ENCODE measurements at regions not wholly inside any gene's neighbourhood (a gene's known extent, or its start where the extent isn't known, plus 50 kb on each side); places are given as distances from the start of the nearest gene placed in this dataset.
"Not testable (repeated sequence)": the region's sequence is repeated elsewhere in the genome, so short reads cannot be mapped to it uniquely, and the experiment has no call there.

GRCh38 chr2:126264625-126265024 is 391.3 kb upstream of the GYPC start:
- no peak for TF ChIP-seq CTCF (IDR thresholded peaks at IDR 0.05; ENCODE audit: low read depth, low read length, missing control alignments)
- no peak for DNase-seq (ENCODE audit: low read depth)
- H3K4me3 ChIP-seq (ENCODE audit: low read depth, low read length): no peak overlapping the region

GRCh38 chr2:126269911-126270310 is 386.0 kb upstream of the GYPC start:
- TF ChIP-seq CTCF (IDR thresholded peaks at IDR 0.05; ENCODE audit: low read depth, low read length, missing control alignments): no peak
- no peak overlapping the region for H3K4me3 ChIP-seq (ENCODE audit: low read depth, low read length)
- DNase-seq (ENCODE audit: low read depth): no peak

- TF ChIP-seq CTCF (IDR thresholded peaks at IDR 0.05; ENCODE audit: low read depth, low read length, missing control alignments): no peak
- no peak overlapping the region for H3K4me3 ChIP-seq (ENCODE audit: low read depth, low read length)
- no peak for DNase-seq (ENCODE audit: low read depth)
Observed at GRCh38 chr2:126270587-126270986, 385.4 kb upstream of the GYPC start.

GRCh38 chr2:126272401-126272800 is 383.6 kb upstream of the GYPC start:
- no peak for DNase-seq (ENCODE audit: low read depth)
- H3K4me3 ChIP-seq (ENCODE audit: low read depth, low read length): no peak overlapping the region
- no peak for TF ChIP-seq CTCF (IDR thresholded peaks at IDR 0.05; ENCODE audit: low read depth, low read length, missing control alignments)

GRCh38 chr2:126275098-126275497 is 380.9 kb upstream of the GYPC start:
- no peak for DNase-seq (ENCODE audit: low read depth)
- no peak for TF ChIP-seq CTCF (IDR thresholded peaks at IDR 0.05; ENCODE audit: low read depth, low read length, missing control alignments)
- H3K4me3 ChIP-seq (ENCODE audit: low read depth, low read length): no peak overlapping the region

GRCh38 chr2:126276268-126276667 is 379.7 kb upstream of the GYPC start:
- not testable (repeated sequence) for H3K4me3 ChIP-seq (ENCODE audit: low read depth, low read length); DNase-seq (ENCODE audit: low read depth)

GRCh38 chr2:126288362-126288761 is 367.6 kb upstream of the GYPC start:
- no peak for DNase-seq (ENCODE audit: low read depth)
- no peak for TF ChIP-seq CTCF (IDR thresholded peaks at IDR 0.05; ENCODE audit: low read depth, low read length, missing control alignments)
- no peak overlapping the region for H3K4me3 ChIP-seq (ENCODE audit: low read depth, low read length)

- not testable (repeated sequence) for DNase-seq (ENCODE audit: low read depth); H3K4me3 ChIP-seq (ENCODE audit: low read depth, low read length)
Observed at GRCh38 chr2:126293962-126294361, 362.0 kb upstream of the GYPC start.
